ENCODE measurements at regions not wholly inside any gene's neighbourhood (a gene's known extent, or its start where the extent isn't known, plus 50 kb on each side); places are given as distances from the start of the nearest gene placed in this dataset.

- TF ChIP-seq CTCF (IDR thresholded peaks at IDR 0.05), result no peak
- no peak for TF ChIP-seq POLR2A (IDR thresholded peaks at IDR 0.05)
Measured at GRCh38 chr11:33521384-33521783, 179.2 kb downstream of the C11orf91 start.

Data from heart left ventricle (tissue), 13 donors.